Prostate gland (tissue), 2 donors: ENCODE measurements at regions not wholly inside any gene's neighbourhood (a gene's known extent, or its start where the extent isn't known, plus 50 kb on each side); places are given as distances from the start of the nearest gene placed in this dataset.

Source experiments
- DNase-seq: peaks from one replicate; pipeline ENCODE4 v3.0.0-alpha.2; 2019; ENCODE audit warnings: low spot score
- H3K27ac ChIP-seq, 2 donors: fragments of 200-600 bp; sonication (generic); 2 replicates each; pipeline ENCODE4 v1.5.1; 2017 to 2019
- H3K27me3 ChIP-seq: fragments of 200-600 bp; sonication (generic); replicated peaks from 2 replicates; pipeline ENCODE4 v1.5.1; 2019; ENCODE audit not compliant: insufficient read depth
- H3K36me3 ChIP-seq, 2 donors: fragments of 200-600 bp; sonication (generic); 1 replicate in 1 of 2; 2 replicates in 1 of 2; pipeline versions ENCODE4 v1.5.1 to v1.8.1; 2017 to 2019
- H3K4me1 ChIP-seq: fragments of 200-600 bp; sonication (generic); replicated peaks from 2 replicates; pipeline ENCODE4 v1.5.1; 2019
- H3K4me3 ChIP-seq, 2 donors: fragments of 200-600 bp; sonication (generic); 2 replicates each; pipeline ENCODE4 v1.5.1; 2017 to 2019
- H3K9me3 ChIP-seq: fragments of 200-600 bp; sonication (generic); 2 replicates; pipeline ENCODE4 v1.5.1; 2017
- CTCF ChIP-seq, 4 experiments: fragments of 200-600 bp in 2 of 4; fragments of 450-650 bp in 2 of 4; sonication (generic) in 2 of 4; IDR thresholded peaks; 1 replicate in 3 of 4; 2 replicates in 1 of 4; pipeline ENCODE4 v1.5.1; 2016 to 2019; ENCODE audit warnings: antibody characterized with exemption in 4 of 4, mild to moderate bottlenecking in 2 of 4, moderate library complexity in 2 of 4
- POLR2A ChIP-seq: fragments of 450-650 bp; IDR thresholded peaks from one replicate; pipeline ENCODE4 v1.6.1; 2016; ENCODE audit warnings: antibody characterized with exemption, mild to moderate bottlenecking
- POLR2AphosphoS5 ChIP-seq: sonication (generic); formaldehyde crosslinking; IDR thresholded peaks from one replicate; pipeline ENCODE4 v1.6.1; 2017; ENCODE audit warnings: antibody characterized with exemption
- WGBS: methylation state at CpG from one replicate; pipeline ENCODE4 v1.1.5; 2018; 5-methylcytosine and 5-hydroxymethylcytosine counted together
- intact Hi-C: fragments of 100-400 bp; cut with DNase I; formaldehyde crosslinking; loops from one replicate; pipeline ENCODE4 v1.14.2; 2022

DNA sequence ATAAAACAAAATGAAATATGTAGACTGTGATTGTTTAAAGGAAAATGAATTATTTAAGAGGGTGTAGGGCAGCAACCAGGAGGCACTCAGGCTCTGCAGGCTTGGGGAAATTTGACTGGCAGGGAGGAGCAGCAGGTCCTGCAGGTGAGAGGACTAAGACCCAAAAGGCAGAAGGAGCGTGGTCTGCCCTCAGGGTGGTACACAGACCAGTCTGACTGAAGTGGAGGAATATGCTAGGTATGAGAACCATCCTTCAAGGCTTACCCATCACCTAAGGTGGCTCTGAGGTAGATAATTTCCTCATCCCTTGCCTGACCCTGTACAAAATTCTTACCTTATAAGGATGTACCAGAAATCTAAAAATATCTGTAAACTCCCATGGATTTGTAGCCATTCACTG, 261.3 kb upstream of the RASGEF1B start:
- intact Hi-C loops, result no loop called here
- H3K4me1 ChIP-seq, result no peaks in the 10 kb centered on the region
- no peak for TF ChIP-seq POLR2AphosphoS5
- no peak for TF ChIP-seq CTCF (IDR thresholded peaks at IDR 0.05)
- TF ChIP-seq POLR2A, result no peak
- no peaks in the 10 kb centered on the region for H3K9me3 ChIP-seq
- WGBS, result 93% methylated on average over 1 of the region's 1 CpG
- H3K27me3 ChIP-seq, result no peaks in the 10 kb centered on the region
- DNase-seq, result no peak
- no peaks in the 10 kb centered on the region for H3K36me3 ChIP-seq
- H3K27ac ChIP-seq, result no peak overlapping the region
- H3K4me3 ChIP-seq, result no peak overlapping the region

- TF ChIP-seq POLR2A (no peak), CTCF (IDR thresholded peaks at IDR 0.05) (no peak), POLR2AphosphoS5 (no peak)
- no peaks in the 10 kb centered on the region for H3K4me1 ChIP-seq
- H3K4me3 ChIP-seq, result no peak overlapping the region
- no peak overlapping the region for H3K27ac ChIP-seq
- no peaks in the 10 kb centered on the region for H3K9me3 ChIP-seq
- intact Hi-C loops, result no loop called here
- H3K36me3 ChIP-seq, result no peaks in the 10 kb centered on the region
- H3K27me3 ChIP-seq, result no peaks in the 10 kb centered on the region
- no peak for DNase-seq
- WGBS, result 70% methylated on average over 2 of the region's 2 CpGs
Observed at GRCh38 chr4:81724925-81725329, 253.2 kb upstream of the RASGEF1B start.

- H3K36me3 ChIP-seq, result no peaks in the 10 kb centered on the region
- intact Hi-C loops, result no loop called here
- no peak overlapping the region for H3K4me3 ChIP-seq
- no peak for TF ChIP-seq CTCF (IDR thresholded peaks at IDR 0.05)
- no peak for TF ChIP-seq POLR2A
- no peak for TF ChIP-seq POLR2AphosphoS5
- H3K27me3 ChIP-seq, result no peaks in the 10 kb centered on the region
- DNase-seq, result no peak
- H3K4me1 ChIP-seq, result no peaks in the 10 kb centered on the region
- no peak overlapping the region for H3K27ac ChIP-seq
- 41% methylated on average over 3 of the region's 3 CpGs for WGBS
- H3K9me3 ChIP-seq, result no peaks in the 10 kb centered on the region
Observed at GRCh38 chr4:81723927-81724587, 252.3 kb upstream of the RASGEF1B start.

GRCh38 chr4:81723019-81723884, 251.5 kb upstream of the RASGEF1B start:
- WGBS, result 82% methylated on average over 3 of the region's 3 CpGs
- DNase-seq, result no peak
- intact Hi-C loops, result no loop called here

DNA sequence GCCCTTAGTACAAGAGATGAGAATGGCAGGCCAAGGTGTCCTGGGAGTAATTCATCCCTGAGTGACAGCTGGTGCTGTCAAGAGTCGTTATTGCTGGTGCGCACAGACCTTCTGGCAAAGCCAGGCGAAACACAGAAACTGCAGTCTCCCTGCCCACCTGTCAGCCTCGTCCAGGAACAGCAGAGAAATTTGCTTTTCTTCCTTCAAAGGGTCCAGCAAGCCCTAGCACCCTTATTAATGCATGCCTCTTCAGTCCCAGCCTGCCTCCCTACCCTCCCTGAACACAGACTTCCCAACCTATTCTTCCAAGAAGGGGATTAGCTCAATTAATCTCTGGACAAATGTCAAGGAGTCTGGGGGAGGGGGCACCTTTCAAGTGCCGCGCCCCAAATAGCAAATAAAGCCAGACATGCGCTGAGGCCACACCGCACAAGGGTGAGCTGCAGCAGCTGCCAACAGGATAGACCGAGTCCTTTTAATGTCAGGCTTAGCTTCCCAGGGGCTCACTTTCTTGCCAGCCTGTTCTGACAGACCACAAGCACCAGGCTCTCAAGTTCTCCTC, 250.7 kb upstream of the RASGEF1B start:
- Histone ChIP-seq H3K27ac (no peak overlapping the region), H3K36me3 (no peaks in the 10 kb centered on the region), H3K27me3 (no peaks in the 10 kb centered on the region), H3K4me3 (no peak overlapping the region), H3K4me1 (no peaks in the 10 kb centered on the region), H3K9me3 (no peaks in the 10 kb centered on the region)
- no peak for DNase-seq
- no peak for TF ChIP-seq POLR2A
- no peak for TF ChIP-seq CTCF (IDR thresholded peaks at IDR 0.05)
- TF ChIP-seq POLR2AphosphoS5, result no peak
- 30% methylated on average over 9 of the region's 9 CpGs for WGBS
- intact Hi-C loops, result no loop called here

More at GRCh38 chr4:81723019-81723884, 251.5 kb upstream of the RASGEF1B start:
- H3K36me3 ChIP-seq, result no peaks in the 10 kb centered on the region
- H3K27ac ChIP-seq, result no peak overlapping the region
- H3K27me3 ChIP-seq, result no peaks in the 10 kb centered on the region
- H3K4me3 ChIP-seq, result no peak overlapping the region
- TF ChIP-seq POLR2AphosphoS5, result no peak
- H3K9me3 ChIP-seq, result no peaks in the 10 kb centered on the region
- H3K4me1 ChIP-seq, result no peaks in the 10 kb centered on the region
